ENCODE measurements at regions not wholly inside any gene's neighbourhood (a gene's known extent, or its start where the extent isn't known, plus 50 kb on each side); places are given as distances from the start of the nearest gene placed in this dataset.

GRCh38 chr1:172980456-172980855 is 70.3 kb downstream of the TNFSF18 start:
- TF ChIP-seq CEBPB (IDR thresholded peaks at IDR 0.05; ENCODE audit: low read depth) (no peak), CTCF (IDR thresholded peaks at IDR 0.05 in 2 of 3, conservative IDR thresholded peaks at IDR 0.05 in 1 of 3; ENCODE audit: borderline replicate concordance in 1 of 3, insufficient read depth in 1 of 3, low read depth in 2 of 3, low read length in 2 of 3) (no peak), RAD21 (IDR thresholded peaks at IDR 0.05; ENCODE audit: low read depth) (no peak), EZH2 (IDR thresholded peaks at IDR 0.05) (no peak), ELF1 (IDR thresholded peaks at IDR 0.05; ENCODE audit: borderline replicate concordance, low read depth) (no peak)
